Endothelial cell of umbilical vein (primary cell): ENCODE measurements at regions not wholly inside any gene's neighbourhood (a gene's known extent, or its start where the extent isn't known, plus 50 kb on each side); places are given as distances from the start of the nearest gene placed in this dataset.

Source experiments
- BruUV-seq: library from RNA; stranded (reverse); fragments of 400-500 nt; replicated peaks from 2 replicates; lab custom pipeline; 2021; lab: Mats Ljungman, UMichigan
- CTCF ChIA-PET: fragments of 300-600, 350-600 bp; sonication (Branson Sonifier 250); formaldehyde crosslinking; loops from one replicate; lab custom pipeline; 2021; ENCODE audit warnings: antibody characterized with exemption, inconsistent platforms; lab: Charles Lee
- POLR2A ChIA-PET: fragments of 300-600, 350-600 bp; sonication (Branson Sonifier 250); formaldehyde crosslinking; loops from one replicate; lab custom pipeline; 2021; ENCODE audit warnings: antibody characterized with exemption, inconsistent platforms; lab: Charles Lee
- DNase-seq: peaks from one replicate; pipeline ENCODE4 v3.0.0-alpha.2; 2011; ENCODE audit warnings: low read depth, low spot score
- FAIRE-seq: peaks from 2 replicates; lab custom pipeline; 2011; peaks lifted over from hg19 to GRCh38; lab: Jason Lieb, UNC
- H2AFZ ChIP-seq: 2 replicates; pipeline ENCODE4 v1.6.0; 2012; ENCODE audit warnings: low read depth, low read length, control low read depth, inconsistent platforms
- H3K27ac ChIP-seq: 2 replicates; pipeline ENCODE4 v1.5.1; 2011; ENCODE audit warnings: low read depth, mild to moderate bottlenecking, control low read depth, low read length, moderate library complexity; ENCODE audit not compliant: insufficient read depth
- H3K27me3 ChIP-seq, 2 experiments: 2 replicates each; pipeline versions ENCODE4 v1.6.0 to v1.6.1; 2011; ENCODE audit warnings: low read length in 2 of 2, mixed read lengths in 1 of 2; ENCODE audit not compliant: control insufficient read depth in 2 of 2, insufficient read depth in 2 of 2
- H3K36me3 ChIP-seq, 2 experiments: 2 replicates in 1 of 2; 3 replicates in 1 of 2; pipeline ENCODE4 v1.5.1; 2011; ENCODE audit warnings: low read length in 2 of 2, mild to moderate bottlenecking in 1 of 2, moderate library complexity in 1 of 2; ENCODE audit not compliant: control insufficient read depth in 2 of 2, insufficient read depth in 2 of 2; ENCODE audit errors: extremely low read depth in 1 of 2
- H3K4me1 ChIP-seq: 3 replicates; pipeline ENCODE4 v1.5.1; 2011; ENCODE audit warnings: mild to moderate bottlenecking, low read length; ENCODE audit not compliant: control insufficient read depth, insufficient read depth; ENCODE audit errors: extremely low read depth
- H3K4me2 ChIP-seq: 2 replicates; pipeline ENCODE4 v1.6.1; 2011; ENCODE audit warnings: low read length, control low read depth, mixed read lengths; ENCODE audit not compliant: insufficient read depth
- H3K4me3 ChIP-seq, 3 experiments: fragments of 200-600 bp in 1 of 3; sonication (generic), shearing (Covaris generic) in 1 of 3; replicated peaks in 1 of 3; 2 replicates each; pipeline ENCODE4 v1.5.1; 2011 to 2016; ENCODE audit warnings: control low read depth in 3 of 3, low read length in 3 of 3, mild to moderate bottlenecking in 2 of 3, inconsistent platforms in 1 of 3, low read depth in 1 of 3, moderate library complexity in 1 of 3; ENCODE audit not compliant: insufficient read depth in 1 of 3
- H3K79me2 ChIP-seq: 2 replicates; pipeline ENCODE4 v1.6.0; 2012; ENCODE audit warnings: low read length, inconsistent platforms; ENCODE audit not compliant: control insufficient read depth, insufficient read depth
- H3K9ac ChIP-seq: replicated peaks from 2 replicates; pipeline ENCODE3; 2011; ENCODE audit warnings: low read length, control low read depth; ENCODE audit not compliant: insufficient read depth; ENCODE audit errors: extremely low read depth
- H3K9me1 ChIP-seq: replicated peaks from 3 replicates; pipeline ENCODE4 v1.6.0; 2011; ENCODE audit warnings: mild to moderate bottlenecking, low read length; ENCODE audit not compliant: control insufficient read depth, insufficient read depth; ENCODE audit errors: extremely low read depth
- H3K9me3 ChIP-seq: replicated peaks from 2 replicates; pipeline ENCODE4 v1.5.1; 2012; ENCODE audit warnings: low read length, inconsistent platforms; ENCODE audit not compliant: control insufficient read depth, insufficient read depth
- H4K20me1 ChIP-seq: replicated peaks from 2 replicates; pipeline ENCODE3; 2011; ENCODE audit warnings: mild to moderate bottlenecking, low read length; ENCODE audit not compliant: control insufficient read depth, insufficient read depth; ENCODE audit errors: extremely low read depth
- CTCF ChIP-seq, 2 donors: IDR thresholded peaks; 1 replicate in 1 of 2; 2 replicates in 1 of 2; pipeline ENCODE4 v1.5.1; 2011; ENCODE audit warnings: low read length in 2 of 2, mild to moderate bottlenecking in 2 of 2, moderate library complexity in 2 of 2, control low read depth in 1 of 2, inconsistent platforms in 1 of 2, low read depth in 1 of 2; ENCODE audit not compliant: insufficient read depth in 1 of 2; ENCODE audit errors: extremely low read depth in 1 of 2
- EZH2 ChIP-seq: IDR thresholded peaks from 2 replicates; pipeline ENCODE4 v1.6.1; 2012; ENCODE audit warnings: borderline replicate concordance, low read depth, mild to moderate bottlenecking, moderate library complexity, low read length, inconsistent platforms; ENCODE audit not compliant: severe bottlenecking
- FOS ChIP-seq: IDR thresholded peaks from 2 replicates; pipeline ENCODE4 v1.6.1; 2011; ENCODE audit warnings: mild to moderate bottlenecking, low read length, moderate library complexity, borderline replicate concordance; ENCODE audit not compliant: insufficient read depth
- GATA2 ChIP-seq: IDR thresholded peaks from 2 replicates; pipeline ENCODE4 v1.7.0; 2011; ENCODE audit warnings: low read depth, mild to moderate bottlenecking, moderate library complexity, mixed read lengths, low read length; ENCODE audit not compliant: insufficient read length, insufficient read depth
- JUN ChIP-seq: IDR thresholded peaks from 2 replicates; pipeline ENCODE4 v1.6.1; 2011; ENCODE audit warnings: borderline replicate concordance, low read depth; ENCODE audit not compliant: insufficient read length, insufficient read depth
- MYC ChIP-seq: IDR thresholded peaks from one replicate; pipeline ENCODE4 v1.6.1; 2011; ENCODE audit warnings: mild to moderate bottlenecking, low read depth, low read length
- POLR2A ChIP-seq: IDR thresholded peaks from 2 replicates; pipeline ENCODE4 v1.6.1; 2012; ENCODE audit warnings: low read depth, mild to moderate bottlenecking, control low read depth, low read length
- POLR2AphosphoS5 ChIP-seq: IDR thresholded peaks from 2 replicates; pipeline ENCODE4 v1.6.1; 2012; ENCODE audit warnings: low read depth, mild to moderate bottlenecking, control low read depth, low read length, moderate library complexity; ENCODE audit not compliant: insufficient read depth
- dilution Hi-C: fragments of 300-500 bp; cut with MboI; formaldehyde crosslinking; loops from one replicate; pipeline ENCODE4 v1.15.0; 2019; ENCODE audit warnings: low sequenced_read_pairs; ENCODE audit not compliant: extremely low pct_ligation_motif_present
- intact Hi-C: fragments of 100-400 bp; cut with micrococcal nuclease; formaldehyde crosslinking; loops from one replicate; pipeline ENCODE4 v1.10.0; 2022
- TF ChIP-seq, protein P1 (sequence below): IDR thresholded peaks from 2 replicates; pipeline ENCODE4 v1.6.1; 2011; ENCODE audit not compliant: insufficient read depth, insufficient read length

GRCh38 chr1:215416497-215416896 lies 150.6 kb upstream of the KCTD3 start:
- POLR2A ChIA-PET: no interaction called here
- no peaks in the 10 kb centered on the region for H3K9me1 ChIP-seq
- no peaks in the 10 kb centered on the region for H3K36me3 ChIP-seq
- TF ChIP-seq POLR2AphosphoS5 (no peak), GATA2 (no peak), EZH2 (no peak), CTCF (IDR thresholded peaks at IDR 0.05; ENCODE audit: extremely low read depth in 1 of 2, insufficient read depth in 1 of 2, low read depth in 1 of 2, low read length in 2 of 2) (no peak), MYC (no peak), JUN (no peak), FOS (no peak), POLR2A (no peak)
- TF ChIP-seq, protein P1, sequence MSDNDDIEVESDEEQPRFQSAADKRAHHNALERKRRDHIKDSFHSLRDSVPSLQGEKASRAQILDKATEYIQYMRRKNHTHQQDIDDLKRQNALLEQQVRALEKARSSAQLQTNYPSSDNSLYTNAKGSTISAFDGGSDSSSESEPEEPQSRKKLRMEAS: no peak
- H3K27ac ChIP-seq: no peak overlapping the region
- H3K4me3 ChIP-seq: no peak overlapping the region
- H2AFZ ChIP-seq: no peak overlapping the region
- H4K20me1 ChIP-seq: no peaks in the 10 kb centered on the region
- dilution Hi-C loops: no loop called here
- no peaks in the 10 kb centered on the region for H3K9me3 ChIP-seq
- H3K79me2 ChIP-seq: no peaks in the 10 kb centered on the region
- H3K9ac ChIP-seq: no peak overlapping the region
- DNase-seq (no peak), FAIRE-seq (no peak)
- no peak overlapping the region for H3K4me2 ChIP-seq
- no peaks in the 10 kb centered on the region for H3K4me1 ChIP-seq
- intact Hi-C loops: no loop called here
- H3K27me3 ChIP-seq: no peaks in the 10 kb centered on the region
- CTCF ChIA-PET: no interaction called here
- BruUV-seq: no TSS peak
